Trophoblast cell (in vitro differentiated cells and primary cell): ENCODE measurements at regions not wholly inside any gene's neighbourhood (a gene's known extent, or its start where the extent isn't known, plus 50 kb on each side); places are given as distances from the start of the nearest gene placed in this dataset.

Experiments
- DNase-seq, 2 donors: peaks; one replicate each; pipeline ENCODE4 v3.0.0-alpha.2; 2016
- H2AFZ ChIP-seq: 2 replicates; pipeline ENCODE4 v1.6.1; 2013; ENCODE audit warnings: low read length, moderate library complexity, mild to moderate bottlenecking; ENCODE audit not compliant: insufficient read depth, poor library complexity
- H2AK5ac ChIP-seq: 2 replicates; pipeline ENCODE4 v1.6.1; 2013; ENCODE audit warnings: mild to moderate bottlenecking, low read length
- H2BK120ac ChIP-seq: 2 replicates; pipeline ENCODE4 v1.6.1; 2013; ENCODE audit warnings: low read length, mild to moderate bottlenecking, moderate library complexity; ENCODE audit not compliant: insufficient read depth, poor library complexity
- H2BK12ac ChIP-seq: 2 replicates; pipeline ENCODE4 v1.6.1; 2013; ENCODE audit warnings: mild to moderate bottlenecking, low read length, moderate library complexity
- H2BK5ac ChIP-seq: 2 replicates; pipeline ENCODE4 v1.6.1; 2013; ENCODE audit warnings: low read length, low read depth, moderate library complexity, mild to moderate bottlenecking; ENCODE audit not compliant: poor library complexity
- H3K14ac ChIP-seq: 2 replicates; pipeline ENCODE4 v1.6.1; 2013; ENCODE audit warnings: mild to moderate bottlenecking, low read length
- H3K18ac ChIP-seq: 2 replicates; pipeline ENCODE4 v1.6.1; 2013; ENCODE audit warnings: mild to moderate bottlenecking, low read length
- H3K23ac ChIP-seq: 2 replicates; pipeline ENCODE4 v1.6.1; 2013; ENCODE audit warnings: low read length
- H3K27ac ChIP-seq: 2 replicates; pipeline ENCODE4 v1.5.1; 2013; ENCODE audit warnings: low read depth, mild to moderate bottlenecking, inconsistent platforms, low read length, moderate library complexity
- H3K27me3 ChIP-seq: 2 replicates; pipeline ENCODE4 v1.6.1; 2013; ENCODE audit warnings: inconsistent platforms, mild to moderate bottlenecking, low read length, moderate library complexity; ENCODE audit not compliant: insufficient read depth
- H3K36me3 ChIP-seq, 2 experiments: 1 replicate in 1 of 2; 2 replicates in 1 of 2; pipeline ENCODE4 v1.6.1; 2013; ENCODE audit warnings: low read length in 2 of 2, mild to moderate bottlenecking in 2 of 2, moderate library complexity in 1 of 2; ENCODE audit not compliant: insufficient read depth in 2 of 2, control insufficient read depth in 1 of 2
- H3K4ac ChIP-seq: 2 replicates; pipeline ENCODE4 v1.6.1; 2013; ENCODE audit warnings: low read depth, mild to moderate bottlenecking, low read length, moderate library complexity
- H3K4me1 ChIP-seq, 2 experiments: 1 replicate in 1 of 2; 2 replicates in 1 of 2; pipeline ENCODE4 v1.6.1; 2013; ENCODE audit warnings: low read length in 2 of 2, mild to moderate bottlenecking in 2 of 2, moderate library complexity in 1 of 2; ENCODE audit not compliant: insufficient read depth in 2 of 2, control insufficient read depth in 1 of 2
- H3K4me2 ChIP-seq: 2 replicates; pipeline ENCODE4 v1.6.1; 2013; ENCODE audit warnings: inconsistent platforms, mild to moderate bottlenecking, low read length, moderate library complexity
- H3K4me3 ChIP-seq: 2 replicates; pipeline ENCODE4 v1.5.1; 2013; ENCODE audit warnings: mild to moderate bottlenecking, low read depth, low read length, inconsistent platforms
- H3K79me1 ChIP-seq: one replicate; pipeline ENCODE4 v1.6.1; 2013; ENCODE audit warnings: low read length
- H3K79me2 ChIP-seq: 2 replicates; pipeline ENCODE4 v1.6.1; 2013; ENCODE audit warnings: low read length, mild to moderate bottlenecking; ENCODE audit not compliant: control insufficient read depth, insufficient read depth, poor library complexity
- H3K9ac ChIP-seq: 2 replicates; pipeline ENCODE4 v1.6.1; 2013; ENCODE audit warnings: mild to moderate bottlenecking, low read length
- H3K9me3 ChIP-seq: 2 replicates; pipeline ENCODE4 v1.6.1; 2013; ENCODE audit warnings: low read depth, mild to moderate bottlenecking, control low read depth, inconsistent platforms, low read length; ENCODE audit not compliant: insufficient read depth
- H4K12ac ChIP-seq: 2 replicates; pipeline ENCODE4 v1.6.1; 2013; ENCODE audit warnings: low read depth, mild to moderate bottlenecking, low read length, moderate library complexity
- H4K8ac ChIP-seq: 2 replicates; pipeline ENCODE4 v1.6.1; 2013; ENCODE audit warnings: low read depth, mild to moderate bottlenecking, low read length, moderate library complexity
- H4K91ac ChIP-seq: one replicate; pipeline ENCODE4 v1.6.1; 2013; ENCODE audit warnings: low read depth, mild to moderate bottlenecking, low read length, moderate library complexity
- WGBS: extraction: QIAGEN DNeasy Blood & Tissue Kit; methylation state at CpG from one replicate; pipeline ENCODE4 v1.1.7; 2013; ENCODE audit warnings: missing lambda C conversion rate; ENCODE audit not compliant: insufficient read length, insufficient coverage; ENCODE audit errors: extremely low coverage; 5-methylcytosine and 5-hydroxymethylcytosine counted together

- Histone ChIP-seq H2BK12ac (no peak overlapping the region), H2BK5ac (no peak overlapping the region), H3K4me2 (no peak overlapping the region), H3K18ac (no peak overlapping the region), H3K14ac (no peak overlapping the region), H3K4ac (no peak overlapping the region), H4K91ac (no peak overlapping the region), H2AK5ac (no peak overlapping the region), H3K4me3 (no peak overlapping the region), H4K12ac (no peak overlapping the region), H3K36me3 (no peaks in the 10 kb centered on the region), H3K79me2 (no peaks in the 10 kb centered on the region), H2BK120ac (no peak overlapping the region), H3K4me1 (no peaks in the 10 kb centered on the region), H3K9ac (no peak overlapping the region), H2AFZ (no peak overlapping the region), H3K27ac (no peak overlapping the region), H3K23ac (no peak overlapping the region), H3K79me1 (no peaks in the 10 kb centered on the region), H4K8ac (no peak overlapping the region), H3K27me3 (no peaks in the 10 kb centered on the region), H3K9me3 (no peaks in the 10 kb centered on the region)
- DNase-seq = no peak
- no CpG with 5 or more reads among the region's 11 CpGs for WGBS
Measured at GRCh38 chr11:32023370-32024305, 67.2 kb upstream of the RCN1 start.

- Histone ChIP-seq H3K9me3 (peaks cover 1% of the 10 kb centered on the region), H3K18ac (no peak overlapping the region), H4K12ac (no peak overlapping the region), H3K4me1 (no peaks in the 10 kb centered on the region), H2BK12ac (no peak overlapping the region), H3K79me2 (no peaks in the 10 kb centered on the region), H3K4me2 (no peak overlapping the region), H3K23ac (no peak overlapping the region), H3K36me3 (no peaks in the 10 kb centered on the region), H2BK5ac (no peak overlapping the region), H2AFZ (no peak overlapping the region), H3K79me1 (no peaks in the 10 kb centered on the region), H3K9ac (no peak overlapping the region), H3K14ac (no peak overlapping the region), H3K4ac (no peak overlapping the region), H2AK5ac (no peak overlapping the region), H4K91ac (no peak overlapping the region), H3K4me3 (no peak overlapping the region), H3K27ac (no peak overlapping the region), H3K27me3 (no peaks in the 10 kb centered on the region), H2BK120ac (no peak overlapping the region), H4K8ac (no peak overlapping the region)
- DNase-seq = no peak
- WGBS = no CpG with 5 or more reads among the region's 2 CpGs
Measured at GRCh38 chr11:32018672-32019071, 72.2 kb upstream of the RCN1 start.

GRCh38 chr11:32016111-32016510 lies 74.8 kb upstream of the RCN1 start:
- H3K4ac ChIP-seq = no peak overlapping the region

GRCh38 chr11:32015427-32015826 lies 75.4 kb upstream of the RCN1 start:
- no peak for DNase-seq
- no peak overlapping the region for H2AK5ac ChIP-seq
- no peak overlapping the region for H2BK120ac ChIP-seq
- no peak overlapping the region for H3K18ac ChIP-seq
- H3K79me1 ChIP-seq = no peaks in the 10 kb centered on the region
- H3K4me1 ChIP-seq = no peaks in the 10 kb centered on the region
- H3K14ac ChIP-seq = no peak overlapping the region
- no peaks in the 10 kb centered on the region for H3K36me3 ChIP-seq
- H4K8ac ChIP-seq = no peak overlapping the region
- WGBS = no CpG with 5 or more reads among the region's 4 CpGs
- peaks cover 1% of the 10 kb centered on the region for H3K9me3 ChIP-seq
- H2BK12ac ChIP-seq = no peak overlapping the region
- H3K4me3 ChIP-seq = no peak overlapping the region
- H3K27me3 ChIP-seq = no peaks in the 10 kb centered on the region
- no peak overlapping the region for H4K12ac ChIP-seq
- no peak overlapping the region for H3K4ac ChIP-seq
- no peak overlapping the region for H2BK5ac ChIP-seq
- no peak overlapping the region for H4K91ac ChIP-seq
- H3K79me2 ChIP-seq = no peaks in the 10 kb centered on the region
- H3K27ac ChIP-seq = no peak overlapping the region
- H3K23ac ChIP-seq = no peak overlapping the region
- H3K4me2 ChIP-seq = no peak overlapping the region
- H2AFZ ChIP-seq = no peak overlapping the region
- no peak overlapping the region for H3K9ac ChIP-seq

More at GRCh38 chr11:32016111-32016510, 74.8 kb upstream of the RCN1 start:
- H3K79me2 ChIP-seq = no peaks in the 10 kb centered on the region
- H3K14ac ChIP-seq = no peak overlapping the region
- H3K4me2 ChIP-seq = no peak overlapping the region
- H3K27ac ChIP-seq = no peak overlapping the region
- H2BK12ac ChIP-seq = no peak overlapping the region
- H2AFZ ChIP-seq = no peak overlapping the region
- H3K23ac ChIP-seq = no peak overlapping the region
- H4K12ac ChIP-seq = no peak overlapping the region
- no peak overlapping the region for H4K8ac ChIP-seq
- no peak overlapping the region for H3K9ac ChIP-seq
- no peak overlapping the region for H3K18ac ChIP-seq
- no peaks in the 10 kb centered on the region for H3K4me1 ChIP-seq
- no peak overlapping the region for H2AK5ac ChIP-seq
- WGBS = no CpG with 5 or more reads among the region's 2 CpGs
- no peaks in the 10 kb centered on the region for H3K27me3 ChIP-seq
- H2BK120ac ChIP-seq = no peak overlapping the region
- H3K4me3 ChIP-seq = no peak overlapping the region
- H3K9me3 ChIP-seq = peaks cover 1% of the 10 kb centered on the region
- H3K36me3 ChIP-seq = no peaks in the 10 kb centered on the region
- H2BK5ac ChIP-seq = no peak overlapping the region
- no peak for DNase-seq
- H4K91ac ChIP-seq = no peak overlapping the region
- H3K79me1 ChIP-seq = no peaks in the 10 kb centered on the region
